Inferior parietal cortex (tissue), 1 donor: ENCODE measurements at regions not wholly inside any gene's neighbourhood (a gene's known extent, or its start where the extent isn't known, plus 50 kb on each side); places are given as distances from the start of the nearest gene placed in this dataset.
A peak's percentile ranks its signal among the peaks of the same experiment; 100 is the strongest.

Experiments used
- DNase-seq: peaks from one replicate; pipeline ENCODE4 v3.0.0-alpha.2; 2016; ENCODE audit errors: extremely low spot score

GRCh38 chr4:59238212-59238611 is 1961.9 kb upstream of the ADGRL3 start:
- DNase-seq: no peak

- DNase-seq: no peak
These were observed 1960.1 kb upstream of the ADGRL3 start for GRCh38 chr4:59240011-59240410.

GRCh38 chr4:59243038-59243437 is 1957.1 kb upstream of the ADGRL3 start:
- no peak for DNase-seq

- peak; percentile 40 for DNase-seq
These were observed 1953.1 kb upstream of the ADGRL3 start for GRCh38 chr4:59247032-59247431.

GRCh38 chr4:59248313-59248712 is 1951.8 kb upstream of the ADGRL3 start:
- no peak for DNase-seq

- DNase-seq: no peak
These were observed 1951.0 kb upstream of the ADGRL3 start for GRCh38 chr4:59249110-59249509.

- no peak for DNase-seq
These were observed 1942.1 kb upstream of the ADGRL3 start for GRCh38 chr4:59258002-59258401.

- no peak for DNase-seq
These were observed 1892.5 kb upstream of the ADGRL3 start for GRCh38 chr4:59307609-59308008.

- DNase-seq: no peak
These were observed 1885.5 kb upstream of the ADGRL3 start for GRCh38 chr4:59314637-59315036.

- peak; percentile 22 for DNase-seq
These were observed 1860.5 kb upstream of the ADGRL3 start for GRCh38 chr4:59339631-59340030.

GRCh38 chr4:59341506-59341905 is 1858.6 kb upstream of the ADGRL3 start:
- no peak for DNase-seq

- DNase-seq: no peak
These were observed 1851.2 kb upstream of the ADGRL3 start for GRCh38 chr4:59348949-59349348.

GRCh38 chr4:59369229-59369628 is 1830.9 kb upstream of the ADGRL3 start:
- no peak for DNase-seq

GRCh38 chr4:59374416-59374815 is 1825.7 kb upstream of the ADGRL3 start:
- no peak for DNase-seq

GRCh38 chr4:59380841-59381366 is 1819.2 kb upstream of the ADGRL3 start:
- no peak for DNase-seq

GRCh38 chr4:59381591-59381990 is 1818.5 kb upstream of the ADGRL3 start:
- no peak for DNase-seq

- no peak for DNase-seq
These were observed 1812.1 kb upstream of the ADGRL3 start for GRCh38 chr4:59387759-59388758.

- no peak for DNase-seq
These were observed 1806.3 kb upstream of the ADGRL3 start for GRCh38 chr4:59393780-59394179.

GRCh38 chr4:59400334-59400733 is 1799.8 kb upstream of the ADGRL3 start:
- DNase-seq: no peak

GRCh38 chr4:59409647-59410046 is 1790.5 kb upstream of the ADGRL3 start:
- DNase-seq: no peak

GRCh38 chr4:59412739-59413138 is 1787.4 kb upstream of the ADGRL3 start:
- no peak for DNase-seq

GRCh38 chr4:59455751-59456150 is 1744.4 kb upstream of the ADGRL3 start:
- DNase-seq: no peak

- DNase-seq: no peak
These were observed 1742.5 kb upstream of the ADGRL3 start for GRCh38 chr4:59457576-59457975.
